Transverse colon (tissue), 3 donors: ENCODE measurements at regions not wholly inside any gene's neighbourhood (a gene's known extent, or its start where the extent isn't known, plus 50 kb on each side); places are given as distances from the start of the nearest gene placed in this dataset.

Experiments
- POLR2A ChIP-seq: fragments of 450-650 bp; IDR thresholded peaks from one replicate; pipeline ENCODE4 v1.6.1; 2016; ENCODE audit warnings: antibody characterized with exemption, mild to moderate bottlenecking, moderate library complexity
- TF ChIP-seq, protein P1 (sequence below), 5 experiments: fragments of 200-600 bp in 3 of 5; fragments of 450-650 bp in 2 of 5; sonication (generic) in 3 of 5; IDR thresholded peaks; 1 replicate in 2 of 5; 2 replicates in 3 of 5; pipeline ENCODE4 v1.5.1; 2016 to 2017; ENCODE audit warnings: antibody characterized with exemption in 5 of 5, inconsistent platforms in 3 of 5, mild to moderate bottlenecking in 2 of 5, moderate library complexity in 1 of 5

DNA sequence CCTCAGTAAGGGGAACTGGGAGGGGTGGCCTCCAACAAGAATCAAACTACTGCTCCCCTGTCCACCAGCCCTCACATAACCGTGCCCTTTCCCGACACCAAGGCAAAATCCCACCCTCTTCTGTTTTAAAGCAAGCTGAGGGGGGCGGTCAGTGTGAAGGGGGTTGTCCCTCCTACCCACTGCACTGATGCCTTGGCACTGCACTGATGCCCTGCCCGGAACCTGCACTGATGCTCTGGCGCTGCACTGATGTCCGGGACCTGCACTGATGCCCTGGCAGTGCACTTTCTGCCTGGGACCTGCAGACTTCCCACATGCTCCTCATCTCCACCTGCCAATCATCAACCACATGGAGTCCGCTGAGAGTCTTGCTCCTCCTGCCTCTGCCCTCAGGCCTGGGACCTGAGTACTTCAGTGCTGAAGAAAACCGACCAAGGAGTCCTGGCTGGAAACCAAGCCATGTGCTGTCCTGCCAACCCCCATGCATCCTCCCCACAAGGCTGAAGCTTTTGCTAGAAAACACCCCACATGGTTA is 179.5 kb downstream of the SMAD2 start:
- TF ChIP-seq, protein P1, sequence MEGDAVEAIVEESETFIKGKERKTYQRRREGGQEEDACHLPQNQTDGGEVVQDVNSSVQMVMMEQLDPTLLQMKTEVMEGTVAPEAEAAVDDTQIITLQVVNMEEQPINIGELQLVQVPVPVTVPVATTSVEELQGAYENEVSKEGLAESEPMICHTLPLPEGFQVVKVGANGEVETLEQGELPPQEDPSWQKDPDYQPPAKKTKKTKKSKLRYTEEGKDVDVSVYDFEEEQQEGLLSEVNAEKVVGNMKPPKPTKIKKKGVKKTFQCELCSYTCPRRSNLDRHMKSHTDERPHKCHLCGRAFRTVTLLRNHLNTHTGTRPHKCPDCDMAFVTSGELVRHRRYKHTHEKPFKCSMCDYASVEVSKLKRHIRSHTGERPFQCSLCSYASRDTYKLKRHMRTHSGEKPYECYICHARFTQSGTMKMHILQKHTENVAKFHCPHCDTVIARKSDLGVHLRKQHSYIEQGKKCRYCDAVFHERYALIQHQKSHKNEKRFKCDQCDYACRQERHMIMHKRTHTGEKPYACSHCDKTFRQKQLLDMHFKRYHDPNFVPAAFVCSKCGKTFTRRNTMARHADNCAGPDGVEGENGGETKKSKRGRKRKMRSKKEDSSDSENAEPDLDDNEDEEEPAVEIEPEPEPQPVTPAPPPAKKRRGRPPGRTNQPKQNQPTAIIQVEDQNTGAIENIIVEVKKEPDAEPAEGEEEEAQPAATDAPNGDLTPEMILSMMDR (IDR thresholded peaks at IDR 0.05): no peak
- no peak for TF ChIP-seq POLR2A
